HG03045 (cell line): ENCODE measurements at regions not wholly inside any gene's neighbourhood (a gene's known extent, or its start where the extent isn't known, plus 50 kb on each side); places are given as distances from the start of the nearest gene placed in this dataset.

ENCODE experiments used
- ATAC-seq: cut with Tn5 transposase; IDR thresholded peaks from one replicate; pipeline ENCODE4 v1.9.1; 2021; ENCODE audit warnings: mild to moderate bottlenecking, moderate library complexity; ENCODE audit not compliant: unreplicated experiment

DNA sequence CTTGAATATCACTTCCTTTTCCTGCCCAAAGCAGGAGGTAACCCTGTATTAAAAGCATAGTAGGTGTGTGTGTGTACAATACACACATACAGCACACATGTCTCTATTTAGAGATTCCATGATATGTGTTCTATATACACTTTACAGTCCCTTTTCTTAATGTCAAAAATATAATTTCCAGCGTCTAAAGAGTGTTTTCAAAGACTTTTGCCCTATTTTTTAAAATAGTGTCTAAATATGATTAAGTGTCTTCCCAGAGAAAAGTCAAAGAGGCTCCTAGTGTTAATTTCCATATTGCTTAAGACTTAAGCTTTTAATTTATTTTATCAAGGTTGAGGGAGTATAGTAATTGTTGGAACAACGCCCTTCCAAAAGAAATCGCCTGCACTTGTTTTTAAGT, 420.3 kb upstream of the POU3F3 start:
- no peak for ATAC-seq

DNA sequence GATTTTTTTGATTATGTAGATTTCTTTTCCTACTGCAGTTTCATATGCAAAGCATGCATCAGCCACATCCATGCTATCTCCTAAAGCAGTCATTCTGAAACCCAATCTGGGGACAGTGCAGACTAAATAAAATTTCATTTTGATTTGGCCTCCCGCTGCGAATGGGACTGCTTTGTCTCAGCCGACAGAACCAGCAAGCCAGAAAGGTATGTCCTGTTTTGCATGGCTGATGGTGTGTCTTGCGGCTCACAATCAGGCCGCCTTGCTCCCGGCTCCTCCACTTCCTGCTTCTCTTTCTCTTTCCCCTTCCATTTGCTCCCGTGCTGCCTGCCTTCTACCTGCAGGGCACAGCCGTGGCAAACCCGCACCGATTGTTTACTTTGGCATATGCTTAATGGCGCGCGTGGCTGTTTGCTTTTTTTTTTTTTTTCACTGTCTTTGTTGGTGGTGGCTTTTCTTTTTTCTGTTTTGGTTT, 419.6 kb upstream of the POU3F3 start:
- ATAC-seq: peak; percentile 54

- ATAC-seq: no peak
These were observed 418.9 kb upstream of the POU3F3 start for GRCh38 chr2:104434966-104435365.

DNA sequence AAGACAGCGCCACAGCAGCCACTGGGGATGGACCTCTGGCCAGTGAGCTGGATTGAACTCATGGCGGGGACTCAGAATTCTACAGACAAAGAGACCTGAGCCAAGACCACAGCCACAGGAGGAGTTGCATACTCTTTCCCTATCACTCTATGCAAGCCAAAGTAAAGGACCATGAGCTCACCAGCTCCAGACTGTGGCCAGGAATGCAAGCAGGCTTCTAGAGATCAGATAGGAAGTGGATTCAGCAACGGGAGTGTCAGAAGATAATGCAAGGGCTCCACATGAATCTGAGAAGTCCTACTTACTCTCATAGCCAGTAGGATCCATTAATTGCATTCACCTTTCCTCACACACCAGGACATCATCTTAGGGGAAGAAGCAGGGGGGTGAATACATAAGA, 415.4 kb upstream of the POU3F3 start:
- no peak for ATAC-seq

GRCh38 chr2:104443145-104443544, 410.8 kb upstream of the POU3F3 start:
- ATAC-seq: no peak

DNA sequence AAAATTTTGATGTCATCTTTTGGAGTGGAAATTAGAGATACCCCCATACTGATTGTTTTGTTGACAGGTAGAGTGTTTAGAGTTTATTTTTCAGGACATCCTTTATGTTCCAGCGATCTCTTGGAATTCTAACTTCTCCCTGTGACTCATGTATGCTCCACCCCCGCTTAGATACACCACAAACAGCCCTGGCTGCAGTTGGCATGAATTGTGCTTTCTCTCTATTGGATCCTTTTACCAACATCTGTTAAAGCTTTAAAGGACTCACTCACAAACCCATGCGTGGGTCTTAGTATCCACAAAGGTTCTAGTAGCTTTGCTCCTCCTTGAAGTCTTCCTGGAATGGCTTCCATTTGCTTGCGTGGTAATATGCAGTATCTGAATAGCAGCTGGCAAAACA, 409.5 kb upstream of the POU3F3 start:
- ATAC-seq: no peak

DNA sequence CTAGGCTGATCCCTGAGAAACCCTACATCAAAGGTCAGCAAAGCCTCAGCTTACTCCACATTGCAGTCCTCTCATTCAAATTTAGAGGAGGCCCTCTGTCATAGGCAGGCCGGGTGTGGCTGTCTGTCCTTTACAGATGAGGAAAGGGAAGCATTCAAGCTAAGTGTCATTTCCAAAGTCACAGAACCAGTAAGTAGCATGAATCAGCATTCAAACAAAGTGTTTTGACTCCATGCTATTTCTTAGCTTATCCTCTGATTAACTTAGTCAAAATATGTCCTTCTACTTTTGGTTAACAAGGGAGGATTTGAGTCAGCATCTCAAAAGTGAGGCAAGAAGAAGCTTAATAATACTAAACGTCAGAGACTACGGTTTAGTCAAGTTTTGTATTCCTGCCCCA, 409.0 kb upstream of the POU3F3 start:
- ATAC-seq: no peak

DNA sequence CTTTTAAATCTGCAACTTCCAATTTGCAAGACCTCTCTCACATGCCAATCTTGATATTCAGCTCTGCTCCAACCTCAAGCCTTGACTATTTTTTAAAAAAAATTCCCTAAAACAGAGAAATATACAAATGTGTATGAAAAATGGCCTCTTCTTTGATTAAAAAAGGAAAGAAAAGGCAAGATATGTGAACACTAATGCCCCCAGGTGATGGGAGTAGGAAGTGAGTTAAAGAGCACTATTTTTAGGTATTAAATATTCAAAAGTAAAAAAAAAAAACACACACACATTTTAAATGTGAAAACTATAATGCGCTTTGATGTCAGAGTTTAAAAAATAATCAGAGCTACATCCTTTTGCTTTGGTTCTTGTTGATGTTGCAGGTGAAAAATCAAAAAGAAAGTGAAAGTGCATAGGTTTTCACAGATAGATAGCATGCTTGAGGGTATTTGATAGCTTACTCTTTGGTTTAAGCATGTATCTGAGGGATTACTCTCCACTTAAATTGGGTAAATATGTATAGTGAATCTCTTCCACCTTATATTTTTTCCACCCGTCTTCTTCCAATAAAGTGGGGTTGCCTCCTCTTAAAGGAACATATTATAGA, 406.0 kb upstream of the POU3F3 start:
- ATAC-seq: no peak

DNA sequence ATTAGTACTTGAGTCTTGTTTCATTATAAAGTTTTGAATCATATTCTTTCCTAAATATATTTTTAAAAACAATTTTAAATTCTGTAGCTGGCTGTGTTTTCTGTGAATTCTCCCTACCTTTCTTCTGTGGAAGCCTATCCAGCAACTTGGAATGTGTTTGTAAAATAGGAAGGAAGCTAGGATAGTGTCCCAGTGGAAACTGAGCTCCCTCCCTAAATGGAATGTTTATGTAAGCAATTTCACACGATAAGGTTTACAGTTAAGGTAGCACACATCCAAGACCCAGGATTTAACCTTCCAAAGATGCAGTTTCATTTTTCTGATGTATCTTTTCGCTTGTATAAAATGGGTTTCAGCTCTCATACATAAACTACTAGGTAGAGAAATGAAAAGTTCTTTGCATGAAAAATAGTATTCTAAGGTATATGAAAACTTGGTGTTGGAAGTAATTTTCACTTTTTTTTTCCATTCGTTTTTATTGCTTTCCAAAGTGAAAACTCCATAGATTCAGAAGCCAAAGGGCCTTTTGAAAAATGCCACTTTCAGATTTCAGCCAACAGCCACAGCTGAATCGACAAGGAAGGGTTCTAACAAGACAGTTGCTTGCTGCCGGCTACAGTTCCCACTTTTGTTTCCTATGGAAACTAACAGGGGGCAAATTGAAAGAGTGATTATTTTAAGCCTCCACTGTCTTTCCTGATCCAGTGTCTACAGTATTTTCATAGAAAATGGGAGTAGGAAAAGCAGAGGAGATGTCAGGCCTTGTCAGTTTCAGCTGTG, 405.1 kb upstream of the POU3F3 start:
- no peak for ATAC-seq

- no peak for ATAC-seq
These were observed 401.4 kb upstream of the POU3F3 start for GRCh38 chr2:104452558-104452957.

DNA sequence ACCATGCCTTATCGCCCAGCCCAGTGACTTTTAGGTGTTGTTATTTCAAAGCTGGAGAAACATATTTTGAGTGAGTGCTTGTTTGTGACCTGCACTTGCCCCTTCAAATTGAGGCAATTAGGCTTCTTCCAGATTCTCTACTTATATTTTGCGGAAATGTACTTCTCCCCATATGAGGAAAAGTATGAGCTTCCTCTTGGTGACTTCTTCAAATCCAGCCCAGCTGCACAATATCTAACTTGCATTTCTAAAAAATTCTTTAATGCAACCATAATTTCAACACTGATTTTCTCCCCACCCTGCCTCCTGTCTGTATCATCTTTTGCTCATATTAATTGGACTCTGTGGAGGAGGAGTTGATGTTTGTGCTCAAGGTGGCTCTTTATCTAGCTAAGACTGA, 391.2 kb upstream of the POU3F3 start:
- ATAC-seq: no peak

- ATAC-seq: no peak
These were observed 387.9 kb upstream of the POU3F3 start for GRCh38 chr2:104465981-104466380.

- no peak for ATAC-seq
These were observed 385.1 kb upstream of the POU3F3 start for GRCh38 chr2:104468846-104469245.

GRCh38 chr2:104472076-104472475, 381.8 kb upstream of the POU3F3 start:
- ATAC-seq: no peak

DNA sequence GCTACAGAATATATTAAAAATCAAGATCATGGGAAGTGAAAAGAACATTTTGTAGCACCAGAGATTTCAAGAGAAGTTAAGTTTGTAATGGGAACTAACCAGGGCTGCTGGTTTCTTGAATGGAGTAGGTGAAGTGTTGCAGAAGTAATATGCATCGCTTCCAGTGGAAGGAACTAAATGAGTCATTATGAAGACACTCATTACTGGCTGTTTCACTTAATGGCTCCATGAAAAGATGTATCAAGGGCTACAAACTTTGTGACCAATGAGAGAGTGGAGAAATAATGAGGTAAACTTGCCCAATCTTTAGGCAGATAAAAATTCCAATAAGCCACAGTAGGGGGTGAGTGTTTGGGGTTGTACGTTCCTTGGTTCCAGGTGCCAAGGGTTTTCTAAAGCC, 380.4 kb upstream of the POU3F3 start:
- ATAC-seq: no peak

GRCh38 chr2:104474716-104475115, 379.2 kb upstream of the POU3F3 start:
- ATAC-seq: no peak

DNA sequence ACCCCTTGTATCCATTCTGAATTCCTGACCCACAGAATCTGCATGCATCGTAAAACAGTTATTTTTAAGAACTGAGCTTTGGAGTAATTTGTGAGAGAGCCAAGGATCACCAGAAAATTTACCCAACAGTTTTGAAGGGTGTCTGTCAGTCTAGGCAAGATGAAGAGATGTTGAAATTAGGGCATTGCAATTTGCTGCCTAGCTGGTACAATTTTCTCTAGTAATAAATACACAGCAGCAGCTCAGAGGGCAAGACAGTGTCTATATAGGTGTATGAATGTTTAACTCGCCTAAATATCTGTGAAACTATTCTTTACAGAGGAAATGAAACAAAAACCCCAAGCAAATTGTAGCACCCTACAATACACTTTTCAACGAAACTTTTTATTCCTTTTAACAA, 377.8 kb upstream of the POU3F3 start:
- ATAC-seq: no peak

DNA sequence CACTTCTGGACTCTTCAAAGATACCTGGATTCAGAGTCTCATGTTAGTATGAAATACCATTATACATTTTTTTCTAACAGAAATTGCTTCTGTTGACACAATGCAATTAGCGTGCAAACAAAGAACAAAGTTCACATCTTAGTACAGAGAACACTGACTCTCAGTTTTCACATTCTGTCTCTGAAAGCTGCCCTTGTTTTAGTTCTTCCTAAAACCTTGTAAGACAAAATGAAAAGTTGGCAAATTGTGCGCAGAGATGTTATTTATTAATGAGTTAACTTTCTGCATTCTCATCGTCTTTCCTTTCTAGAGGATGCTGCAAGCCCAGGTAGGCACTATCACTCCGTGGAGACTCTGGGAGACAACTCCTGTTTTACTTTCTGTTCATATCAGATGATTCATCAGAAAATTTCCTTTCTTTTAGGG, 377.3 kb upstream of the POU3F3 start:
- no peak for ATAC-seq

GRCh38 chr2:104481341-104481740, 372.6 kb upstream of the POU3F3 start:
- ATAC-seq: no peak

DNA sequence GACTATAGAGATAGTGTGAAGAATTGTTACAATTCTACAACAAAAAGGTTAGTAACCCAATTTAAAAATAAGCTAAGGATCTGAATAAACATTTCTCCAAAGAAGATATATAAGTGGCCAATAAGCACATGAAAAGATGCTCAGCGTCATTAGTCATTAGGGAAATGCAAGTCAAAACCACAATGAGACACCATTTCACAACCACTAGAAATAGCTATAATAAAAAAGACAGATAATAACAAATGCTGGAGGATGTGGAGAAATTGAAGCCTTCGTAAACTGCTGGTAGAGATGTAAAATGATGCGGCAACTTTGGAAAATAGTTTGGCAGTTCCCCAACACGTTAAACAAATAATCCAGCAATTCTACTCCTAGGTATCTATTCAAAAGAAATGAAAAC, 366.5 kb upstream of the POU3F3 start:
- no peak for ATAC-seq

- no peak for ATAC-seq
These were observed 360.2 kb upstream of the POU3F3 start for GRCh38 chr2:104493698-104494097.

DNA sequence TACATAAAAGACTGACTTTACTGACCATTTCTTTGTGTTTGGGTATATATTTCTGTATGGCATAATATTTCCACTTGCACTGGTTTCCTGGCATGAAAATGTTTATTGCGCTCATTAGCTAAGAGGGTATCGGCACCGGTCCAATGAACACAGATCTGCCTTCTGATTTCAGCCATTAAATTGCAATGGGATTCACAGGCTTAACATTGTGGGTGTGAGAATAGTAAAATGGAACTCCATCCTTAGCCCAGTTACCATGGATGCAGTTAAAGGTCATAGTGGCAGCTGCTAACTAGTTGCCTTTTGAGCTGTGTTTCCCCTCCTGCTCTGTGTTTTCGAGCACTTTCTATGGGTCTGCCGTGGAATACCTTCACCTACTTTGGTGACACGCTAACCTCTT, 352.6 kb upstream of the POU3F3 start:
- no peak for ATAC-seq

DNA sequence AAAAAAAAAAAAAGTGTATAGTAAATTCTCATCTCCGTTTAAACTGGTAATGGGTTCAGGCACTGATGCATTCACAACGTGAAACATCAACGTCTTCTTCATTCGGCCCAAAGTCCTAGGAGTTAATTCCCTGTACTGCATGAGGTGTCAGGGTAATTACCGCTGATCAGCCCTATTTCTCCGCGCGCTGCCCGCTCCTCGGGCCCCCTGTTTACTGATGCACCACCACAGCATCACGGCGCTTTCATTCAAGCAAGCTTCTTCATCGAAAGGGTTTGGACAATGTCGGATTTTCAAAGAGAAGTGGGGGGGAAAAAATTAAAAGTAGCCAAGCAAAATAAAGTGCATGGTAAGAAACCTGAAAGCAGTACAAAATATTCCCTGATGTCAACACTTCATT, 352.0 kb upstream of the POU3F3 start:
- ATAC-seq: no peak
